Loucy (cell line): ENCODE measurements at regions not wholly inside any gene's neighbourhood (a gene's known extent, or its start where the extent isn't known, plus 50 kb on each side); places are given as distances from the start of the nearest gene placed in this dataset.

Experiments
- H2AFZ ChIP-seq: fragments of 200-600 bp; sonication (generic); 2 replicates; pipeline ENCODE4 v1.6.0; 2016; ENCODE audit warnings: antibody characterized with exemption, mild to moderate bottlenecking, low read length, moderate library complexity
- H3F3A ChIP-seq: fragments of 200-600 bp; 2 replicates; pipeline ENCODE4 v1.6.0; 2016; ENCODE audit warnings: antibody characterized with exemption, low read depth, mild to moderate bottlenecking
- H3K27me3 ChIP-seq: fragments of 200-600 bp; sonication (generic); 2 replicates; pipeline ENCODE4 v1.6.1; 2014; ENCODE audit warnings: low read length, mild to moderate bottlenecking; ENCODE audit not compliant: insufficient read depth, poor library complexity, severe bottlenecking
- H3K36me3 ChIP-seq: fragments of 200-600 bp; sonication (generic); 2 replicates; pipeline ENCODE4 v1.6.1; 2016; ENCODE audit warnings: low read length; ENCODE audit not compliant: insufficient read depth
- H3K4me1 ChIP-seq: fragments of 200-600 bp; sonication (generic); 2 replicates; pipeline ENCODE4 v1.5.1; 2014; ENCODE audit warnings: low read length, mild to moderate bottlenecking; ENCODE audit not compliant: insufficient read depth, poor library complexity, severe bottlenecking
- H3K4me2 ChIP-seq: fragments of 200-600 bp; sonication (generic); 2 replicates; pipeline ENCODE4 v1.6.0; 2014; ENCODE audit warnings: antibody characterized with exemption, low read length, low read depth, mild to moderate bottlenecking; ENCODE audit not compliant: poor library complexity, severe bottlenecking
- H3K4me3 ChIP-seq: fragments of 200-600 bp; sonication (generic); 2 replicates; pipeline ENCODE4 v1.5.1; 2014; ENCODE audit warnings: low read length, mild to moderate bottlenecking, mixed read lengths; ENCODE audit not compliant: poor library complexity, severe bottlenecking
- H3K79me2 ChIP-seq: fragments of 200-600 bp; sonication (generic); 2 replicates; pipeline ENCODE4 v1.6.1; 2014; ENCODE audit warnings: low read length; ENCODE audit not compliant: insufficient read depth
- H3K9ac ChIP-seq: fragments of 200-600 bp; sonication (generic); 2 replicates; pipeline ENCODE4 v1.6.0; 2014; ENCODE audit warnings: mild to moderate bottlenecking, low read depth, low read length, moderate library complexity; ENCODE audit not compliant: poor library complexity, severe bottlenecking
- H3K9me2 ChIP-seq: fragments of 200-600 bp; sonication (generic); replicated peaks from 2 replicates; pipeline ENCODE4 v1.6.1; 2016; ENCODE audit warnings: low read depth, low read length, mixed read lengths
- H3K9me3 ChIP-seq: fragments of 200-600 bp; sonication (generic); 2 replicates; pipeline ENCODE4 v1.6.1; 2014; ENCODE audit warnings: mild to moderate bottlenecking, antibody characterized with exemption, low read length, low read depth; ENCODE audit not compliant: insufficient read depth
- H4K20me1 ChIP-seq: fragments of 200-600 bp; sonication (generic); 2 replicates; pipeline ENCODE4 v1.6.0; 2014; ENCODE audit warnings: antibody characterized with exemption, low read length, mild to moderate bottlenecking; ENCODE audit not compliant: insufficient read depth, poor library complexity, severe bottlenecking
- CTCF ChIP-seq: fragments of 200-600 bp; sonication (generic); conservative IDR thresholded peaks from 2 replicates; pipeline ENCODE4 v1.5.1; 2014; ENCODE audit warnings: mild to moderate bottlenecking, antibody characterized with exemption, low read length
- EZH2phosphoT487 ChIP-seq: fragments of 200-600 bp; IDR thresholded peaks from 2 replicates; pipeline ENCODE4 v1.6.1; 2018; ENCODE audit warnings: antibody characterized with exemption, mild to moderate bottlenecking, moderate library complexity, borderline replicate concordance

DNA sequence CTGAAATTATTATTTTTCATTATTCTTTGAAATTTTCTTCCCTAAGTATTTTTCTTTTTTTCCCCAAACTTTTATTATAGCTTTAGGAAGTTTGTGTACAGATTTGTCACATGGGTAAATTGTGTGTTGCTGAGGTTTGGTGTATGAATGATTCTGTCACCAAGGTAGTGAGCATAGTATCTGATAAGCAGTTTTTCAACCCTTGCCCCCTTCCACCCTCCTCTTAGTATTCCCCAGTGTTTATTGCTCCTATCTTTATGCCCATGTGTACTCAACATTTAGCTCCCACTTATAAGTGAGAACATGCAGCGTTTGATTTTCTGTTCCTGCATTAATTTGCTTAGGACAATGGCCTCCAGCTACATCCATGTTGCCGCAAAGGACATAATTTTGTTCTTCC lies 103.9 kb upstream of the MAGEB2 start:
- Histone ChIP-seq H4K20me1 (no peaks in the 10 kb centered on the region), H3K27me3 (no peaks in the 10 kb centered on the region), H3K79me2 (no peaks in the 10 kb centered on the region), H3K36me3 (no peaks in the 10 kb centered on the region), H3K4me2 (no peak overlapping the region), H3K4me1 (no peaks in the 10 kb centered on the region), H3F3A (no peaks in the 10 kb centered on the region), H3K9ac (no peak overlapping the region), H3K9me2 (no peaks in the 10 kb centered on the region), H3K4me3 (no peak overlapping the region), H3K9me3 (no peaks in the 10 kb centered on the region), H2AFZ (no peak overlapping the region)
- TF ChIP-seq EZH2phosphoT487, result no peak
- no peak for TF ChIP-seq CTCF

DNA sequence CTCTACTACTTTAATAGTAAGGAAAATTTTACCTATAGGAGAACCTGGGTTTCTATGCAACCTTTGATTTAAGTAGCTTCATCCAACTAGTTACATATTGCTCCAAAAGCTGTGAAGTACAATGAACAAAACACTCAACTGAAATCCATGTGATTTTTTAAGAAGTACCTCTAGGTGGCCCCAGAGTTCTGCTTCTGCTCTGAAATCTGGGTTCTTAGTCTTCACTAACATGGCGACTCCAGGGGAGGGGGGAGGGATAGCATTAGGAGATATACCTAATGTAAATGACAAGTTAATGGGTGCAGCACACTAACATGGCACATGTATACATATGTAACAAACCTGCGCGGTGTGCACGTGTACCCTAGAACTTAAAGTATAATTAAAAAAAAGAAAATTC lies 73.4 kb upstream of the MAGEB2 start:
- Histone ChIP-seq H3K9me2 (no peaks in the 10 kb centered on the region), H3K4me1 (peaks cover 2% of the 10 kb centered on the region), H3K9me3 (no peaks in the 10 kb centered on the region), H3K27me3 (no peaks in the 10 kb centered on the region), H2AFZ (no peak overlapping the region), H3K4me3 (no peak overlapping the region), H3K36me3 (no peaks in the 10 kb centered on the region), H3K79me2 (no peaks in the 10 kb centered on the region), H4K20me1 (no peaks in the 10 kb centered on the region), H3K4me2 (no peak overlapping the region), H3K9ac (no peak overlapping the region), H3F3A (no peaks in the 10 kb centered on the region)
- TF ChIP-seq EZH2phosphoT487 (no peak), CTCF (peak; percentile 57)

- Histone ChIP-seq H4K20me1 (no peaks in the 10 kb centered on the region), H3K4me2 (no peak overlapping the region), H3K79me2 (no peaks in the 10 kb centered on the region), H2AFZ (no peak overlapping the region), H3K27me3 (no peaks in the 10 kb centered on the region), H3K9ac (no peak overlapping the region), H3K36me3 (no peaks in the 10 kb centered on the region), H3K9me2 (no peaks in the 10 kb centered on the region), H3K4me3 (no peak overlapping the region), H3K4me1 (peaks cover 15% of the 10 kb centered on the region), H3F3A (0 out of 2 replicates have a peak, but pooled peaks cover 3% of the 10 kb centered on the region), H3K9me3 (no peaks in the 10 kb centered on the region)
- no peak for TF ChIP-seq EZH2phosphoT487
- TF ChIP-seq CTCF, result no peak
Observed at GRCh38 chrX:30144221-30144620, 71.1 kb upstream of the MAGEB2 start.
